OCI-LY7 (cell line): ENCODE measurements at regions not wholly inside any gene's neighbourhood (a gene's known extent, or its start where the extent isn't known, plus 50 kb on each side); places are given as distances from the start of the nearest gene placed in this dataset.

Experiments used
- CTCF ChIP-seq: fragments of 200-600 bp; sonication (generic); conservative IDR thresholded peaks from 2 replicates; pipeline ENCODE4 v1.5.1; 2014; ENCODE audit warnings: mild to moderate bottlenecking, antibody characterized with exemption, low read length, moderate library complexity, mixed read lengths
- EZH2phosphoT487 ChIP-seq: fragments of 200-600 bp; sonication (generic); IDR thresholded peaks from 2 replicates; pipeline ENCODE4 v1.6.1; 2018; ENCODE audit warnings: low read depth, borderline replicate concordance, mild to moderate bottlenecking, mixed run types, antibody characterized with exemption, low read length, moderate library complexity, mixed read lengths

DNA sequence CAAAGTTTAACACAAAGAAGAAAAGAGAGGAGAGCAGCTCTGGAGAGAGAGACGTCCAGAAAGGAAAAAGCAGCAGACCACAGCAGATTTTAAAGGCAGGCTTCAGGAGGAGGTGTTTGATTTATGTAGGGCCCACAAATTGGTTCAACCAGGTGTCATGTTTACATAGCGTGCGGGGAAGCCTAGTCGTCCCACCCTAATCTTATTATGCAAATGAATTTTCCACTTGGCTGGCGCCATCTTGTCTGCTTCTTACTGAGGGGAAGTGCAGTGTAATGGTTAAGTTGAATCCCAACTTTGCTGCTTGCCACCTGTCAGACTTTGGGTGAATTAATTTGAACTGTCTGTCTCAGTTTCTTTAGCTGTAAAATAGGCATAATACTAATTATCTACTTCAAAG, 282.4 kb upstream of the CYRIA start:
- TF ChIP-seq CTCF (no peak), EZH2phosphoT487 (no peak)
